ENCODE measurements at regions not wholly inside any gene's neighbourhood (a gene's known extent, or its start where the extent isn't known, plus 50 kb on each side); places are given as distances from the start of the nearest gene placed in this dataset.

GRCh38 chr2:215879977-215880940 is 133.1 kb downstream of the MREG start:
- TF ChIP-seq POLR2A (IDR thresholded peaks at IDR 0.05), result no peak
- TF ChIP-seq CTCF (IDR thresholded peaks at IDR 0.05), result no peak
